ENCODE measurements at regions not wholly inside any gene's neighbourhood (a gene's known extent, or its start where the extent isn't known, plus 50 kb on each side); places are given as distances from the start of the nearest gene placed in this dataset.
"Not testable (repeated sequence)": the region's sequence is repeated elsewhere in the genome, so short reads cannot be mapped to it uniquely, and the experiment has no call there.

DNA sequence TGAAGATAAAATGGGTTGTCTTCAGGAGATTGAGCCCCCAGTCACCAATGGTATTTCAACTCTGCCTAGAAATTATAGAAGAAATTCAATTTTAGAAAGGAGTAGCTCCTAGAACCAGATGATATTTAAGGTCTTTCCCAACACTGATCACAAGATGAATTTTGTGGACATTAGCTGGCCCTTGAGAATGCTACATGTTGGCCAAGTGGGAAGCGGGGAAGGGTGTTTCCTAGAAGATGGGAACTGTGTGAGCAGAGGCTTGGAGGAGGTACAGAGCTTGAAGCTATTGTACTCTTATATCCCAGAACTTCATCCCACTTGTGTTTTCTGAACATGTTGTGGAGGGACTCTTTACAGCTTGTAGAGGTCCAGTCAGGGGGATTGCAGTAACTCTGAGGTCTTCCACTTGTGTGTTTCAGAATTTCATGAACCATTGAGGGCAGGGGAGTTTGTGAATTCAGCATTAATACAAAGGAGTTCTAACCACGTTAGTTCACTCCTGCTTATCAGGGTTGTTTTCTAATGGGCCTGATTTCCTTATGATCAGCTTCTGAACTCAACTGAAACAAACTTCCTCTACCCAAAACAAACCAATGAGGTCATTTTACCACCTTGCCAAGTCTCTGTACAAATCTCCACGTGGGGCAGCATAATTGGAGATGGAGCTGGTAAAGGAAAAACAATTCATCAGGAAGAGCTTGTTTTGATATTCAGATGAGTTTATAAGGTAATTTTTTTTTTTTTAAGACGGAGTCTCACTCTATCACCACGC is 152.6 kb upstream of the TPM1 start:
- DNase-seq (ENCODE audit: low read depth): no peak

DNA sequence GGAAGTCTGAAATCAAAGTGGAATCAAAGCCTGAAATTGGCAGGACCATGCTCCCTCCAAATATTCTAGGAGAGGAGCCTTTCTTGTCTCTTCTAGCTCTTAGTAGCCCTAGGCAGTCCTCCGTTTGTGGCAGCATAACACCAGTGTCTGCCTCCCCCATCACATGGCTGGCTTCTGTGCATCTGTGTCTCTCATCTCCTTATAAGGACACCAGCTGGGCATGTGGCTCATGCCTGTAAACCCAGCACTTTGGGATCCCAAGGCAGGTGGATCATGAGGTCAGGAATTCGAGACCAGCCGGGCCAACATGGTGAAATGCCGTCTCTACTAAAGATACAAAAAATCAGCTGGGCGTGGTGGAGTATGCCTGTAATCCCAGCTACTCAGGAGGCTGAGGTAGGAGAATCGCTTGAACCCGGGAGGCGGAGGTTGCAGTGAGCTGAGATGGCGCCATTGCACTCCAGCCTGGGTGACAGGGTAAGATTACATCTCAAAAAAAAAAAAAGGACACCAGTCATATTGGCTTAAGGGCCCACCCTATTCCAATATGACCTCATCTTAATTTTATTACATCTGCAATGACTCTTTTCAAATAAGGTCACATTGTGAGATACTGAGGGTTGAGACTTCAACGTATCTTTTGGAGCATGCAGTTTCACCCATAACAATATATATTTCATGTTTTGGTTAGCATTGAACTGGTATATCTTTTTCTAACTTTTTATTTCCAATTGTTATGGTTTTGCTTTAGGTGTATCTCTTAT is 148.0 kb upstream of the TPM1 start:
- no peak for DNase-seq (ENCODE audit: low read depth)

DNA sequence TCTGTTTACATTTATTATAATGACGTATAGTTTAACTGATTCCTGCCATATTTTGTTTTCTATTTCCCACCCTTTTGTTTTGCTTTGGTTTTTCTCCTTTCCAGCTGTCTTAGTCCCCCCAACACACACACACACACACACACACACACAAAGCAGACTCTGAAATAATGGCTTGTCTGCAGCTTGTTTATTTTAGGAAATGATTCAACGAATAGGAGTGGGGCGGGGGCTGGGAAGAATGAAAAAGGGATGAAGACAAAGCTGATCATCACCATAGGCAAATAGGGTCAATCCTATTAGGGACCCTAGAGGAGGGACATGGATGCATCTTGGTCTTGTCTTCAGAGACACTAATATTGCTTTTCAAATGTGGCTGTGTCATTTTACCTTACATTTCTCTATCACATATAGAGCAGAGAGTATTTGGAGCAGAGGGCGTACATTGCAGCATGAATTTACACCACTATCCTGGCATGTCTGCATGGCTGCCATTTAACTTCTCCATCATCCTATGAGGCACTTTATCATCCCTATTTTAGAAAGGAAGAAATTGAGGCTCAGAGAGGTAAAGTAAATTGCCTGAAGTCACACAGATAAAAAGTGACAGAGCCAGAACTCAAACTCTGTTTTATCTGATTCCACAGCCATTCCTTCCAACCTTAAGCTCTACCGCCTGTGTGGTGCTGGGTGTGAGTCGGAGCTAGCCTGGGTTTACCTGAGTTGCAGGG is 147.2 kb upstream of the TPM1 start:
- no peak for DNase-seq (ENCODE audit: low read depth)

DNA sequence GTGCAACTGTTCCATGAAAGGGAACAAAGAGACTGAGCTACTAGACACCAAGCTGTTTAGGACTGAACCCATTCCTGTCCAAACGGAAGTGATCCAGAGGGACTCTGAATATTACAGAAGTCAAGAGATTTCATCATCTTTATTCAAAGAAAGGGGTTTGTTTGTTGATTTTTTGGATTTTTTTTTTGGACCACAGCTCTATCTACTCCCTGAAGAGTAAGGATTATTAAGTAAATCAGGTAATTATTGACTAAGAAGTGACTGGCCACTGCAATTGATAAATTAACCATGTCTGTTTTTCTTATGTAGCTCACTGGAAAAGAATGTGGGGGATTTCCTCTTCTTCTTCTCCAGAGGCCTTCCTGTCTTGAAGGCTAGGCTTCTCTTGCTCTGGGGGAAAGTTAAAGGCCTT is 146.6 kb upstream of the TPM1 start:
- no peak for DNase-seq (ENCODE audit: low read depth)

DNA sequence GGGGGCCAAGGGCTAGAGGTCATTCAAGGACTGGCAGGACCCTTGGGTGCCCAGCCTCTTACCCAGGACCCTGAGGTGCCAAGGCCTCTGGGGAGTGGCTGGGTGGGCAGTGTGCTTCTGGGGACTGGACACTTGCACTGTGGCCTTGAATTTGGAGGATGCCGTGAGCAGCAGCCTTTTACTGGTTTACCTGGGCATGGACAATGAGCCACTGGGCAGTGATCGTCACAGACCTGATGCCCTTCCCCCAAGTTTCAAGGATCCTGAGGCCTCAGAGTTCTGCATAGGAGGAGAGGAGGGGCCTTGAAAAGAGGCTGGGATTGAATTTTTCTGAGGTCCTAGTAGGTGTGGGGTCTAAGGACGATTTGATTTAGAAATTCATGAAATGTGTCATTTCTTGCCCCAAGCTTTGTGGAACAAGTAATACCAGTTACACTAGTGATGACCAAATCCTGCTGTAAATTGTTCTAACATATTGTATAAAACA is 146.1 kb upstream of the TPM1 start:
- DNase-seq (ENCODE audit: low read depth): no peak

DNA sequence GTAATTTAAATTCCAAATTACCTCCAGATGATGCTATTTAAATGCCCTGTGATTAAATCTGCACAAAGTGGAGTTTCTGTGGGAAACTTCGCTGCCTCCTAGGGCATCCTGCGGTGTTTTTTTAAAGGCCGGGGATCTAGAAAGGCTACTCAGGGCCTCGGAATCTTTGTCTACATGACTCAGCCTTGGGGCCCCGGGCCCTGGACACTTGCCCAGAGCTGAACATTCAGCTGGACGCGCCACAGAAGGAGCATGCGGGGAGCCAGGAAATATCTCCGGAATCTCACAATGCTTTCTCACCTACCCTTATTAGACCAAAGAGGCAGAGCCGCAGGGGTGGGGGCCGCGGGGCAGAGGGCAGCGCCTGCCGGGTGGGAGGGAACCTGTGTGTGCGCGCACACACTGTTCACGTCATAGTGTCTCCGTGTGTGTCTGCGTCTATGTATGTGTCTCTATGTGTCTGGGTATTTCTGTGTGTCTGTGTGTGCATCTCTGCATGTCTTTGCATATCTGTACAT is 145.5 kb upstream of the TPM1 start:
- DNase-seq (ENCODE audit: low read depth): no peak

DNA sequence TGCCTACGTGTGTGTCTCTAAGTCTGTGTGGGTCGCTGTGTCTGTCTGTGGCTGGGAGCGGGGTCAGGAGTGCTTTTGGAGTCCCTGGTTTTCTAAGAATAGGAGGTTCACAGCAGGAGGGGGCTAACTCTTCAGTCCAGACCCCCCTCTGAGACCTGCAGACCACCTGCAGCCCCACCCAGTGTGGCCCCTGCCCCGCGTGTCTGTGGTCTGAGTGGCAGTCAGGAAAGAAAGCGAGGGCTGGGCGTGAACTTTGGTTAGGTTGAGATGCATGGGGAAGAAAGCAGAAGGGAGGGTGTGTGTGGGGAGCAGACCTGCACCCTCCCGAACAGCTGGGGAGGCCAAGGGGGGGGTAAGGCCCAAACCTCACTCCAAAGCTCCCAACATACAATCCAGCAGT is 144.9 kb upstream of the TPM1 start:
- no peak for DNase-seq (ENCODE audit: low read depth)

DNA sequence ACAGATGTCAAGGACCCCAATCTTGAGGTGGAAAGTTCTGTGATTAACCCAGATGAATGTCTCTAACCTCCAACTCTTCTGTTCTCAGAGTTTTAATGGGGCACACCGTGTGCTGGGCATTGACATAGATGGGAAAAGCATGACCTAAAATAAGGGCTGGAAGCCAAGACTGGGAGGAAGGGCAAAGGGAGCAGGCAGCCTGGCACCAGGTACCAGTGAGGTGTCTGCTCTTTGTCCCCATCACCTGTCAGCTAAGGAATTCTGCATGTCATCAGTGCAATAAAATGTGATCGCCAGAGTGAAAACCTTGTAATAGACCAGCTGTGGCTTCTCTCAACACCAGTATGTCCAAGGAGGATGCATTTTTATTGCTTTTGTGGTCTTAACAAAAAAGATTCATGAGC is 143.5 kb upstream of the TPM1 start:
- DNase-seq (ENCODE audit: low read depth): no peak

DNA sequence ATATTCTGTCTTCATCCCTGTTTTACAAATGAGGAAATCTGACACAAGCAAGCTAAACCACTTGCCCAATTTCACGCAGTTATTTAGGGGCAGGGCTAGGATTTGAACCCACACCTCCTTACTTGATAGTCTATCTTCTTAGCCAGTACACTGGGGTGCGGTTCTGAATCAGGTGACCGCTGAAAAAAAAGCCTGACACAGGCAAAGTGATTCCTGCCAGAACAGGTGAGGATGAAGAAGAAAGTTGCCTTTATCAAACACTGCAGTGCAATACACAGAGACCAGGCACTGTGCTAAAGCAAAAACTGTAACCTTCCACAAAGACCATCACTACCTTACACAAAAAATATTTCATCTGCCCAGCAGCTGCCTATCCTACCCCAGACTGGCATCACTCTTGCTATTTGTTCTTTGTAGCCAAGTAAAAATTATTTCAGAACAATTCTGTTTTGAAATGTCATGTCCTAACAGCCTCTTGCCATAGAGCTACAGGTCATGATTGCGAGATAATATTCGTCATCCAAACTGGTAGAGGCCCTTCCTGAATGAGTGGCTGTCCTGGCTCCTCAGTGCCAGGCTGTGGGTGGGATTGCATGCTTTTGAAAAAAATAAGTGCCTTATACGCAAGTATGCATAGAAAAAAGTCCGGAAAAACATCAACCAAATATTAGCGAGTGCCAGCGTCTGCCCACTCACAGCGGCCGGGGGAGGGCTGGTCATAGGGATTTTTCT is 142.3 kb upstream of the TPM1 start:
- DNase-seq (ENCODE audit: low read depth): no peak

DNA sequence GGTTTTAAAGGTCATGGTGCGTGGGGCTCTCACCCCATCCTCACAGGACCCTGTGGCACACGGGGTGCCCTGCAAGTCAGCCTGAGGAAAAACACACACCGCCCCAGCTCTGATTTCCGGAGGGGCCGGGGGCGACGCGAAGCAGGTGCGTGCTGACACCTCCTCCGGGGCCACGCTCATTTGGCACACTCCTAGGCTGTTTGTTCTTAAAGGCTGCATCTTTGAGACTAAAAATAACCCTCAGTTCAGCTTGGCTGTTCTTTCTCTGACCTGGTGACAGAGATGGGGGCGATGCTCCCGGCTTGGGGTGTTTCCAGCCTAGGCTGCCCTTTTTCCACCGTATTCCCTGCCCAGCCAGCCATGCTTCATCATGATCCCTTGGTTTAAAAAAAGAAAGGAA is 141.5 kb upstream of the TPM1 start:
- DNase-seq (ENCODE audit: low read depth): no peak

DNA sequence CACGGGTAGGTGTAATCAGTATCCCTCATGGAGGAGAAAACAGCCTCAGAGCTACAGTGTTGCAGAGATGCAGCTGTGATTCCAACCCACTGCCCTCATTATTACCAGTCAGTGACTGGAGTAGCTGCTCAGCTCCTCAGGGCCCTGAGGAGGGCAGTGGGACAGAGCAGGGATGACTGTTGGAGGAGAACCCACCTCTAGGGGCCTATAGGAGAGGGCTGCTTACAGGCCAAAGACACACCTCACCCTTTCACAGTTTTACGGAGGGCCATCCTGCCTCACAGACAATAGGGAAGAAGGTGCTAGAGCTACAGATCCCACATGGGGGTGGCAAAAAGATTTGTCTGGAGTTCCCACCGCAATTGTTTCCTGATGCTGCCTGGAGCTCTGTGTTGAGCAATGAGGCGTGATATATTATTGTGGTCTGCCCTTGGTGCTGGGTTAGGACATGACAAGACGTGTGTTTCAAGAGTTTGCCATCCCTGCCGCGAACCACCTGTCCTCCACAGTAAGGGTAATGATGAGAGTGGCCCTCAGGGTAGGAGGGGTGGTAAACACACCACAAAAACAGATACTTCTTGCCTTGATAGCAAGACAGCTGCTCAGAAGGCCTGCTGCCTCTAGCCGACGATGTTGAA is 140.5 kb upstream of the TPM1 start:
- DNase-seq (ENCODE audit: low read depth): no peak

DNA sequence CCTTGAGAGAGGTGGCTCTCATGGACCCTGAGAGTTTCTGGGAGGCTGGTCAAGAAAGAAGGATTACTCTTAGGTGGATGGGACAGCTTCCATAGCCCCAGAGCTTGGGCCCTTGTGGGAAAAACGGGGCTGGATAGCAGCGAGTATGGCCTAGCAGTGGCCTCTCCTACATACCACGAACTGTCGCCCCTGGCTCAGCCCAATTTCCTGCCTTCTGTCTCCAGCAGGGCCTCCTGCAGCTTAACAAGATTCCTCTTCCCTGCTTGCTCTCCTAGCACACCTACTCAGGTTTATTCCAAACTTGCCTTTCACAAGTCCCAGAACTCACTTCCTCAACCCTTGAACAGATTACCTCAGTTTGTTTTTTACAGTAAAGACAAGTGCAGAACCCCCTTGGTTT is 139.7 kb upstream of the TPM1 start:
- no peak for DNase-seq (ENCODE audit: low read depth)

DNA sequence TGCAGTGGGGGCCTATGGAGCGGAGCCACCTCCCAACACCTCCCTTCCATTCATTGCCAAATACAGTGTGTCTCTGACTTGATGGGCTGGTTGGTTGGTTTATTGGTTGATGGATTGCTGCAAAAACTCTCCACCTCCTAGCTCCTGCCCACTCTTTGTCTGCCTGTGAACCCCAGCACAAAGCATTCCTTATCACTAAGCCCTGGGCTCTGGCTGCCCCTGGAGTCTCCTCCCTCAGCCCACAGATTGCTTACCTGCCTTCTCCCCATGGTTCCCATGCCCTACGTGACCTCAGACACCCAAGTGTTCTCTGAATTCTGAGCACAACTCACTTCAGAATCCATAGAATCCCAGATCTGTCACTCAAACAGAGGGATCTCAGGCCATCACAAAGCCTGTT is 139.1 kb upstream of the TPM1 start:
- DNase-seq (ENCODE audit: low read depth): no peak

DNA sequence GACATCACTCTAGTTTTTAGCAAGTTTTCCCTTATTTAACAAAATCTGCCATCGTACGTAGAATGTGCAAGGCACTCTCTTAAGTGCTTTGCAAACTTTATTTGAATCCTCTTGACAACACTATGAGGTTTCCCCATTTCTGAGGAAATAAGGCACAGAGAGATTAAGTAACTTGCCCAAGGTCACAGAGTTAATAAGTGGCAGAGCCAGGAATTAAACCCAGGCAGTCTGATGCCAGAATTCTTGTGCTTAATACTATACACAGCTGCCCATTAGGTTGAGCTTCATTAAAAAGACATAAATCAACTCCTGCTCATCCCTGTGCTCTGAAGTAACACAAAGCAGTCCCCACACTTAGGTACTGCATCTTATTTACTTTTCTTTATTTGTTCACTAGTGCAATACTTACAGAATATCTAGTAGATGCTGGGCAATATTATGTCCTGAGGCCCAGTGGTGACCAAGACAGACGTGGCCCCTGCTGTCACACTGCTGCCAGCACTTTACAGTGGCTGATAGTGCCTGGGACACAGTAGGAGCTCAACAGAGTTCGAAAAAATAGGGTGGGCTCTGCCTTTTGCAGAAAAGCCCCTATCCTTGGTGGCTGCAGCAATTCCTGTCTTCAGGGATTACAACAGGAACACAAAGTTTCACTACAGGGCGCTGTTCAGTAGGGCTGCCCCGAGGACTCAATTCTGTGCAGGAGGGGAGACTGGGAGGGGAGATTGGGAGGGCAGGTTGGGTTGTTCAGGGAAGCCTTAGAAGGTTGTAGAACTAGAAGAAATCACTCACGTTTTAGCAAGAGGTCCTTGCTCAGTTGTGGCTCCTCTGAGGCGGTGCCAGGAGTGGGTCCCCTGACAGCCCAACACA is 138.3 kb upstream of the TPM1 start:
- no peak for DNase-seq (ENCODE audit: low read depth)

DNA sequence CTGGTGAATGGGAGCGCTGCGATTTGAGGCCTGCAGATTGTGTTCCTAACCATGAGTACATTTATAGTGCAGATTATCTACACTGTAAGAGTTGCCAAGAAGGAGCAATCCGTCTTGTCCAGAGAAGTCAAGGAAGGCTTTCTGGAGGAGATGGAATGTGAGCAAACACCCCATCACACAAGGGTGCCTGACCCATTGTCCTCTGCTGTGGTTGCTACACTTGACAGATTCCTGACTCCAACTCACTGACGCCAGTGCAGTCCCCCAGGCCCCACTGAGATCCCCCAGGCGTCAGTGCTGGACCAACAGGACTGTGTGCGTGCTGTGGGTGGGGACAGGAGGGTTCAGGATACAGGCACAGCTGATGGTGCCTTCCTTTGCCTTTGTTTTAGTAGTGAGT is 135.9 kb upstream of the TPM1 start:
- DNase-seq (ENCODE audit: low read depth): no peak

DNA sequence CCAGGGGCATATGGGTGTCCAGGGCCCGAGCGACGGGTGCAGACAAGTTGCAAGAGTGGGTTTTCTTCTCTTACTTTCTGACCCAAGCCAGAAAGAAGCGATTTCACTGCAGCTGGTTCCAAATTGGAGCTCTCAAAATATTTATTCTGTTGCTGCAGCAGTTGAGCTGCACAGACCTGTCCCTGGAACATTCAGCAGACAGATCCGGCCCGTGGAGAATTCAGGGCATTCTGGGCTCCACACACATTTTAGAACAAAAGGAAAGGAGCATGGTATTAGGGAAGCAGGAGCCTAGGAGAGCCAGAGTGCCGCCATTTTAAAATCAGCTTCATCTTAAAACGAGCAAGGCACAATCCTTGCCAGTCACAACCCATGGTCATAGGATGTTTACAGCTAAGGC is 135.3 kb upstream of the TPM1 start:
- no peak for DNase-seq (ENCODE audit: low read depth)

DNA sequence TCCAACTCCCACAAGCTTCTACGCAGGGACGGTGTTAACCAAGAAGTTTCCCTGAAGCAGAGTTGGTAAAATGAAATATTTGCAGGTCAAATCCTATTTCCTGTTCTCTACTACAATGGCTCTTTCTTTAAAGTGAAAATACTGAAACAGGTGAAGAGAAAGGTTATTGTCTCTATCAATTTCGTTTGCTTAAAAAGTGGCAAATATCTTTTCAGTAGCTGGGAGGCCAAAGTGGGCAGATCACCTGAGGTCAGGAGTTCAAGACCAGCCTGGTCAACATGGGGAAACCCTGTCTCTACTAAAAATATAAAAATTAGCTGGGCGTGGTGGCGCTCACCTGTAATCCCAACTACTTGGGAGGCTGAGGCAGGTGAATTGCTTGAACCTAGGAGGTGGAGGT is 134.2 kb upstream of the TPM1 start:
- not testable (repeated sequence) for DNase-seq (ENCODE audit: low read depth)

DNA sequence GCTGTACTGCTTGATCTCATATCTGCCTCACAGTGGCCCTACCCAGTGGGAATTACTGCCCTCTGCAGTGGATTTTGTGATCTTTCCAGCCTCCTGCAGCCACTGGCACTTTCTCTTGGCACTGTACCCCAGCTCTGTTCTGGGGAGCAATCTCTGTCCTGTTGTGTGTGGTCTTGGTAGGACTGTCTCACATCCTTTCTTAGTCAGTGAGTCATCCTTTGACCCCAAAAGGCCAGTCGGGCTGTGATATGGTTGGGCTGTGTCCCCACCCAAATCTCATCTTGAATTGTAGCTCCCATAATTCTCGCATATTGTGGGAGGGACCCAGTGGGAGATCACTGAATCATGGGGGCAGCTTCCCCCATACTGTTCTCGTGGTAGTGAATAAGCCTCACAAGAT is 133.3 kb upstream of the TPM1 start:
- no peak for DNase-seq (ENCODE audit: low read depth)

DNA sequence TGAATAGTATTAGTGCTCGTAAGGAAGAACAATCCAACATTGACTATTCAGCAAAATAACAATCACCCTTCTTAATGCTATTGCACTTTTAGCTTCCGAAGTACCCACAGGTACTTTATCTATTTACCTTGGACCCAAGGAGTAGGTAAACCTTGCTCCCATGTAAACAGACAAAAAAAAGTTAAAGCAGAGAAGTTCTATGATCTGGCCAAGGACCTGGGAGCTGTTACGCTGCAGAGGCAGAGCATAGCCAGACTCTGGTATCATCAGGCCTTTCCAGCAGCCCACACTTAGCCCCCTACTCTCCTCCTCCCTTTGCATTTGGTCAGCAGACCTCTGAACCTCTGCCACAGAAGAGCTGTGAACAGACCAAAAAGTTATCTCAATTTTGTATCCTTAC is 130.3 kb upstream of the TPM1 start:
- no peak for DNase-seq (ENCODE audit: low read depth)

DNA sequence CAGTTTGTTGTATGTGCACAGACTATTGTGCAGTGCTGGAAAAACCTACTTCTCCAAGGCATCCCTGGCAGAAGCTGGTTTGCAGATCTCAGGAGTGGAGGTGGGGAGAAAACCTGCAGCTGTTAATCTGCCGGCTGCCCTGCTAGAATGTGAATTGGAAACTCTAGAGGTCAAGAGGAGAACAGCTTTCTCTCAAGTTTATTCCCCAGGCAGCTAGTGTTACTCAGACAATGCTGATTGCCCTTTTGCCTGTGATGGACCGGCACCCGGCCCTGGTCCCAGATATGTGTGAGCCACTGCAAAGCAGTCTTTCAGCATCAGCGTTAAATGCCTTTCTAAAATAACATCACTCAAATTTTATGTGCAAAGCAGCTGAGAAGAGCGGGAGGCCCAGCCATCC is 129.7 kb upstream of the TPM1 start:
- no peak for DNase-seq (ENCODE audit: low read depth)

DNA sequence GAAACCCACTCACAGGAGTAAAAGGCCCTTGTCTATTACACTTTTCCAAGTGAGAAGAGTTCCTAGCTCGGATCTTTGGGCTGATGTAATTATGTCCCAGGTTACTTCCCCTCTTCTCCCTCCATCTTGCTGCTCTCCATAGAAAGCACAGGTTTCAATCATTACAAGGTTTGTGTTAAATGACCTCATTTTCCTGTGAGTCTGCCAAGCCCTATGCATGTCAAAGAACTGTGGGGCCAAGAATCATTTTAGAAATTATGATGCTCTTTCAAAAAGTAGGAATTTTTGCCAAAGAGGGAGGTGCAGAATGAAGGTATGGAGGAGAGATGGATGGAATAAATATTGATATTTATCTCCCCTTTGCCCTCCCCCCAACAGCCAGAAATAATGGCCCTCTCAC is 129.3 kb upstream of the TPM1 start:
- DNase-seq (ENCODE audit: low read depth): no peak
